Right atrium auricular region (tissue), 2 donors: ENCODE measurements at regions not wholly inside any gene's neighbourhood (a gene's known extent, or its start where the extent isn't known, plus 50 kb on each side); places are given as distances from the start of the nearest gene placed in this dataset.
"Not testable (repeated sequence)": the region's sequence is repeated elsewhere in the genome, so short reads cannot be mapped to it uniquely, and the experiment has no call there.

Experiments
- DNase-seq: peaks from one replicate; pipeline ENCODE4 v3.0.0-alpha.2; 2019; ENCODE audit warnings: low spot score
- H3K27ac ChIP-seq, 2 donors: fragments of 200-600 bp; sonication (generic); 1 replicate in 1 of 2; 2 replicates in 1 of 2; pipeline ENCODE4 v1.5.1; 2016 to 2019
- H3K27me3 ChIP-seq, 2 donors: fragments of 200-600 bp; sonication (generic); one replicate each; pipeline versions ENCODE4 v1.5.1 to v1.6.0; 2017 to 2019
- H3K36me3 ChIP-seq: fragments of 200-600 bp; sonication (generic); one replicate; pipeline ENCODE4 v1.5.1; 2016
- H3K4me1 ChIP-seq, 2 donors: fragments of 200-600 bp; sonication (generic); one replicate each; pipeline versions ENCODE4 v1.5.1 to v1.6.0; 2017 to 2019
- H3K4me3 ChIP-seq, 2 donors: fragments of 200-600 bp; sonication (generic); 1 replicate in 1 of 2; 2 replicates in 1 of 2; pipeline ENCODE4 v1.5.1; 2017 to 2019; ENCODE audit warnings: mild to moderate bottlenecking in 1 of 2, moderate library complexity in 1 of 2
- H3K9me3 ChIP-seq, 2 donors: fragments of 200-600 bp; sonication (generic); one replicate each; pipeline ENCODE4 v1.5.1; 2019
- TF ChIP-seq, protein P1 (sequence below), 2 donors: fragments of 200-600 bp; sonication (generic); IDR thresholded peaks; one replicate each; pipeline ENCODE4 v1.5.1; 2019; ENCODE audit warnings: antibody characterized with exemption in 2 of 2

DNA sequence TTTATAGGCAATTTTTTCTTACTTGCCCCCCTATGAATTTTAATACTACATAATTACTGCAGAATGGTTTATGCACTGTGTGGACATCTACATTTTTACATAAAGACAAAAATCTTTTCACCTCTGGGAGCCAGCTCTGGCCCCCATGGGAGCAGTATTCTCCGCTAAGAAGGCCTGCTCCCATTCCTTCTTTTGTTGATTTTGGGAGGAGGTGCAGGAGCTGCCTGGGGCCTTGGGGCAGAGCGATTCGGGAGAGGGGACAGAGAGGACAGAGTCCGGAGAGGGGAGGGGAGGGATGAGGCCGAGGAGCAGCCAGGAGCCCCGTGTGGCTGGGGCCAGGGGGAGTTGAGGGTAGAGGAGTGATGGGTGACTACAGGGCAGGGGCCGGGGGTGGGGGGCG is 452.0 kb downstream of the PREX1 start:
- no peak overlapping the region for H3K4me3 ChIP-seq
- no peaks in the 10 kb centered on the region for H3K27me3 ChIP-seq
- H3K27ac ChIP-seq, result no peak overlapping the region
- no peak for DNase-seq
- H3K4me1 ChIP-seq, result peaks cover 0 to 6% of the 10 kb centered on the region in 2 donors
- no peaks in the 10 kb centered on the region for H3K36me3 ChIP-seq
- H3K9me3 ChIP-seq, result no peaks in the 10 kb centered on the region
- TF ChIP-seq, protein P1, sequence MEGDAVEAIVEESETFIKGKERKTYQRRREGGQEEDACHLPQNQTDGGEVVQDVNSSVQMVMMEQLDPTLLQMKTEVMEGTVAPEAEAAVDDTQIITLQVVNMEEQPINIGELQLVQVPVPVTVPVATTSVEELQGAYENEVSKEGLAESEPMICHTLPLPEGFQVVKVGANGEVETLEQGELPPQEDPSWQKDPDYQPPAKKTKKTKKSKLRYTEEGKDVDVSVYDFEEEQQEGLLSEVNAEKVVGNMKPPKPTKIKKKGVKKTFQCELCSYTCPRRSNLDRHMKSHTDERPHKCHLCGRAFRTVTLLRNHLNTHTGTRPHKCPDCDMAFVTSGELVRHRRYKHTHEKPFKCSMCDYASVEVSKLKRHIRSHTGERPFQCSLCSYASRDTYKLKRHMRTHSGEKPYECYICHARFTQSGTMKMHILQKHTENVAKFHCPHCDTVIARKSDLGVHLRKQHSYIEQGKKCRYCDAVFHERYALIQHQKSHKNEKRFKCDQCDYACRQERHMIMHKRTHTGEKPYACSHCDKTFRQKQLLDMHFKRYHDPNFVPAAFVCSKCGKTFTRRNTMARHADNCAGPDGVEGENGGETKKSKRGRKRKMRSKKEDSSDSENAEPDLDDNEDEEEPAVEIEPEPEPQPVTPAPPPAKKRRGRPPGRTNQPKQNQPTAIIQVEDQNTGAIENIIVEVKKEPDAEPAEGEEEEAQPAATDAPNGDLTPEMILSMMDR (IDR thresholded peaks at IDR 0.05), result no peak

DNA sequence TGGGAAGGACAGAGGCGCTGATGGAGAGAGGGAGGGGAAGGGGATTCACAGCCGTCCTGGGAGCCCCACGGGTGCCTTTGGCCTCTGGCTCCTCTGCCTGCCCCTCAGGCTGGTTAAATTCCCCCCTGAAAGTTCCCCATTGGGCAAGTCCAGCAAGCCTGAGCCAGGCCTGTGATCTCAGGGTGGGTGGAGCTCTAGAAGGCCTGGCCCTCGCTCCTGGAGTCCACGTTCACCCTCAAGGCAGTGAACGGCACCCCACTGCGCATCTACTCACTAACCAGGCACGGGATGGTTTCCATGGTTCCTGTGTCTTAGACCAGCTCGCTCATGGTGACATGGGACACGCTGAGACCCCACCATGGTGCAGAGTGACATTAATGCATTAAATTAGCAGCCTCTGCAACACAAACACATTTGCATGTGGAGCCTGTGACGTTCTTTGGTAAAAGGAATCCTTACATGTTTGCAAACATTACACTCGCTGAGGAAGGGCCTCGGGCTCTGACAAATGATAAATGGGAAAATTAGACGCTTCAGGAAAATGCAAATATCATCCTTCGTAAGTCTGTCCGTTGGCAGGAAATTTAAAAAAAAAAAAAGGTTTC is 452.7 kb downstream of the PREX1 start:
- Histone ChIP-seq H3K27ac (no peak overlapping the region), H3K9me3 (no peaks in the 10 kb centered on the region), H3K4me3 (no peak overlapping the region), H3K27me3 (no peaks in the 10 kb centered on the region), H3K4me1 (peaks cover 0 to 6% of the 10 kb centered on the region in 2 donors), H3K36me3 (no peaks in the 10 kb centered on the region)
- TF ChIP-seq, protein P1 (IDR thresholded peaks at IDR 0.05), result no peak
- DNase-seq, result no peak

DNA sequence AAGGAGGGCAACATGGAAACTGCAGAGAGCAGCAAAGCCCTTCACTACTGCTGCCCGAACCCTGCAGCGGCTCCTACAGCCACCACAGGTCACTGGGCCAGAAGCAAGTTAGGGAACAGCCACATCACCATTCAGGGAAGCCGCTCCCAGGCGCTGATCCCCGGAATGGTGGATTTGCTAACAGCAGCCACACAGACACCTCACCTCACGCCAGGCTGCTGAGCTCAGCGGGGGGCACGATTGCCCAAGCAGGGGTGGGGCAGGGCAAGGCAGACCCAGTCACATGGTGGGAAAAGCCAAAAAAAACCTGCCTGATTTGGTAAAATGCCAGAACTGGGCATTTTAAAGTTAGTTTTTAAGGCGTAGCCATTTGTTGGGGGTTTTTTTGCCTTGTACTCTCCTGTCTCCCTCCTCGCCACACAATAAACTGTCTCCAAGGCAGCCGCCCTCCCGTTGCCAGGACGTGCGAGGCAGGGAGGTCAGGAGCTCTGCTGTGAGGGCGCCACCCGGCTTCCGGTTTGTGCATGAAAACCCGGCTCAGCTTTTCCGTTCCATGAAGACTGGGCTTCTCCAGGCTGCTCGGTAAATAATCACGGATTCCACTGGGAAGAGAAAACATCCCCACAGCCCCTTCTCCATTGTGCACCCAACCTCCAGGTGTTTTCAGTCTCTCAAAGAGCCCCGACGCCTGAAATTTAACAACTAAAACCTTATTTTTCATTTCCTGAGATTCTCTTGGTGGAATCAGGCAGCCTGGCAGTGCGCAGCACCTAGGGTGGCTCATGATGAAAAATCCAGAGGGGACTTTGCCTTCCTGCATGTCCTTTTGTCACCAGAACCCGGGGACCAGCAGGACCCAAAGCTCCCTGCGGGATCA is 453.5 kb downstream of the PREX1 start:
- TF ChIP-seq, protein P1 (IDR thresholded peaks at IDR 0.05), result peak in 1 of 2 donors; percentile 22
- H3K27me3 ChIP-seq, H3K4me3 ChIP-seq, H3K4me1 ChIP-seq, H3K9me3 ChIP-seq, H3K36me3 ChIP-seq, H3K27ac ChIP-seq: not testable (repeated sequence)
- peak; percentile 64 for DNase-seq

DNA sequence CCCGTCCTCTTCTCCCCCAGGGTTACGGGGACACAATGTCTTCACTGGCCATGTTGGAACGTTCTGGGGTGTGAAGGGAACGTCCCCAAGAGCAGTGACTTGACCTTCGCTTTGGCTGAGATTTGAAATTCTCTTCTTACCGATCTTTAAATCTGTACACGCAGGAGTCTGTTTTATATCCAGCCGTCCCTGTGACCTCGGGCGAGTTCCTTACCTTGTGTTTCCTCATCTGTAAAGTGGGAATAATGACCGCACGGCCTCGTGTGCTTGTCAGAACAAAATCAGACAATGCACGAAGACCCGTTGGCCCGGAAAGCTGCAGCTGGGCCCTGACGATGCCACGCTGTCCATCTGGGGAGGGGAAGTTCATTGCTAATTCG is 454.3 kb downstream of the PREX1 start:
- TF ChIP-seq, protein P1 (IDR thresholded peaks at IDR 0.05), result no peak
- no peaks in the 10 kb centered on the region for H3K27me3 ChIP-seq

DNA sequence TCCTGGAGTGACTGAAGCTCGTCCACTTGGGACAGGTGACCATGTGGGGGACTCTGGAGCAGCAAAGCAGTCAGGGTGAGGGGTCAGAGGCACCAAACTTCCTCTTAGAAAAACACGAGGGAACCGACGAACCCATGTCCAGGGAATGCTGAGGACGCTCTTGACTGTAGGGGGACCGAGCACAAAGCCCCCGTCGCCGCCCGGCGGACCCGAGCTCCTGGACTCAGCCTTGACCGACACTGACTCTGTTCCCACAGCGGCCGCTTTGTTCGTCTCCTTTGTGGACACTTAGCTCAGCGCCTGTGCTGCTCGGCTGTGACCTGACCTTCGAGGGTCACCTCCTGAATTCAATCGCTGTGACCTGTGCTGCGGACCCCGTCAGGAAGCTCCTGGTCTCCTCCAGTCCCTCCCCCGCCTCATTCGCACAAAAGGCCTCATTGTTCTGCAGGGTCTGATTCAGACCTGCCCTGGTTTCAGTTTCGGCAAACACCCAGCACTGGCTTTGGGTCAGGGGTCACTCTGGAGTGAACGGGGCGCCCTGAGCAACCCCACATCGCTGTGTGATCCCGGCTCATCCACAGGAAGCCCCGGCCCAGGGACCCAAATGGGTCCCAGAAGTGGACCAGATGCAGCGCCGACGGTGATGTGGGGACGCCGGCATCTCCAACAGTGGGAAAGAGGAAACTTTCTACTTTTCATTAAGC is 454.8 kb downstream of the PREX1 start:
- H3K4me3 ChIP-seq, DNase-seq, H3K36me3 ChIP-seq: not testable (repeated sequence)

More for the DNA sequence above, 454.3 kb downstream of the PREX1 start:
- Histone ChIP-seq H3K36me3 (no peaks in the 10 kb centered on the region), H3K4me1 (peaks cover 0 to 14% of the 10 kb centered on the region in 2 donors), H3K9me3 (no peaks in the 10 kb centered on the region), H3K4me3 (no peak overlapping the region), H3K27ac (no peak overlapping the region)
- no peak for DNase-seq

DNA sequence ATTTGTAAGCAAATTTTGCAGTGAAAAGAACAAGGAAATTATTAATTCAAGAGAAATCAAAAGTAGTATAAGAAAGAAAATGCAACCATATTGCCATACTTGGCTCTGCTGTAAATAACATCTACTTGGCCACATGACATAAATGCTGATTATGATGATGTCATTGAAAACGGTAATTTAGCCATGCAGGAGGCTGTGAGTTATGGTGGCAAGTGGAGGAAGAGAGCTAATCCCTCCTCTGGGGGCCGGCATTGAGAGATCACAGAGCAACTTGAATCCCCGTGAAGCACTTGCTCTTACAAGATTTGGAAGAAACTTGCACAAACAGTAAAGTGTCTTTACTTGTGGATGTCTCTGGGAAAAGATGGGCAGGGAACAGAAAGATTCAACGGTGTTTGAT is 456.6 kb downstream of the PREX1 start:
- no peaks in the 10 kb centered on the region for H3K9me3 ChIP-seq
- H3K36me3 ChIP-seq, result no peaks in the 10 kb centered on the region

More for the DNA sequence above, 454.8 kb downstream of the PREX1 start:
- peaks cover 0 to 14% of the 10 kb centered on the region in 2 donors for H3K4me1 ChIP-seq
- not testable (repeated sequence) for H3K9me3 ChIP-seq, H3K27ac ChIP-seq, H3K27me3 ChIP-seq

DNA sequence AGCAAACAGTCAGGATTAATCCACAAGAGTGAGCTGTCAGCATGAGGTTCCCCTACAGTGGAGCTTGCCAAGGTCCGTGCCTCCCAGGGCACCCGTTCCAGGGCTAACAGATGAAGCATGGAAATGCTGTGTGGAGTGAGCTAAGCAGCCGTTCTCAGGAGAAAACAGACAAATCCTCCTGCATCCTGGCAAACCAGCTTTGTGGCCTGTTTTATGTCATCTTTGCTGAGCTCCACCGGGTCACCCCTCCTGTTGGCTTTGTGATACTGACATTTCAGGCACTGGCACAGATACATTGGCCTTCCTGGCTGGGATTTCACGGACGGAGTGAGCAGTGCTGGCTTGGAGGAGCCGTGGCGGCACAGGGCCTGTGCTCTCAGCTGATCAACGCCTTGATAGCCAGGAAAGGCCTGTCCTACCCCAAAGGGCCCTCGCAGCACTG is 459.2 kb downstream of the PREX1 start:
- H3K9me3 ChIP-seq, H3K4me1 ChIP-seq, DNase-seq, H3K27me3 ChIP-seq, H3K4me3 ChIP-seq, H3K27ac ChIP-seq, H3K36me3 ChIP-seq: not testable (repeated sequence)

More for the DNA sequence above, 456.6 kb downstream of the PREX1 start:
- TF ChIP-seq, protein P1 (IDR thresholded peaks at IDR 0.05), result no peak
- Histone ChIP-seq H3K4me3 (no peak overlapping the region), H3K27ac (no peak overlapping the region), H3K4me1 (peaks cover 0 to 14% of the 10 kb centered on the region in 2 donors), H3K27me3 (no peaks in the 10 kb centered on the region)
- DNase-seq, result no peak

DNA sequence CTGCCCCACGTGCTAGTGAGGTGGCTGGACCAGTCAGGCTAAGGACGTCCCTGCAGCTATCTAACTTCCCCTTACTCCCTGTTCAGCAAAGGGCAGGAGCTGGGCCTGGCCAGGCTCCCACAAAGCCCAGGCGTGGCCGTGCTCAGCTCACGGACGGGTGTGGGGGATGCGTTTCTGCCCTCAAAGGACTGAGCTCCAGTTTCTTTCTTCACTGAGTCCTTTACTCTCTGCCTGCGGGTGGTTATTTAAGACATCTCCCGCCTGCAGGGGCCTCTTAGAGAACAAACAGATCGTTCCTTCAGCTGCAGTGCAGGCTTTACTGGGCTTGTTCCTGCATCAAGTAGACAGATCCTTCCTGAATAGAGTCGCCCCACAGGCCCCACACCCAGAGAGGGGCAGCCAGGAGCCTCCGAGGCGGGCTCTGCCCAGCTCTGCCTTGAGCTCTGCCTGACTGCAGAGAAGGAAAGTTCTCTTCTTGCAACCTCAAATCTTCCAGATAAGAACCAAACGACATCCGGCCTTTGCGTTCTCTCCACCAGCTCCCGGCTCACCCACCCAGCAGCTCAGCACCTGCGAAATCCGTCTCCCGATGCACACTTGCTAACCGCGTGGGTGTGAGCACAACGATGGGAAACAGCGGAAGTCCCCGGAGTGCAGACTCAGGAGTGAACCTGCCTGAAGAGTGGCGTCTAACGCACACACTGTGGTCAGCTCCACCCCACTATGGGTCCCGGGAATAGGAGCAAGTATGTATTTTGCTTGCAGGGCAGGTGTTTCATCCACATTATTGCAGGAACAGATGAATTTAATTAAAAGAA is 460.0 kb downstream of the PREX1 start:
- not testable (repeated sequence) for H3K4me1 ChIP-seq, DNase-seq, H3K36me3 ChIP-seq, H3K9me3 ChIP-seq, H3K27me3 ChIP-seq, H3K27ac ChIP-seq, H3K4me3 ChIP-seq
